Breast epithelium (tissue), 3 donors: ENCODE measurements at regions not wholly inside any gene's neighbourhood (a gene's known extent, or its start where the extent isn't known, plus 50 kb on each side); places are given as distances from the start of the nearest gene placed in this dataset.

Experiments
- POLR2A ChIP-seq: fragments of 450-650 bp; IDR thresholded peaks from one replicate; pipeline ENCODE4 v1.6.1; 2016; ENCODE audit warnings: antibody characterized with exemption, mild to moderate bottlenecking, moderate library complexity
- POLR2AphosphoS5 ChIP-seq, 3 donors: sonication (generic); formaldehyde crosslinking; IDR thresholded peaks; one replicate each; pipeline ENCODE4 v1.6.1; 2017; ENCODE audit warnings: antibody characterized with exemption in 3 of 3

- no peak for TF ChIP-seq POLR2AphosphoS5 (IDR thresholded peaks at IDR 0.05)
- no peak for TF ChIP-seq POLR2A
Measured at GRCh38 chr14:48665077-48665784, 920.9 kb downstream of the RPS29 start.
